Cardiac muscle cell (in vitro differentiated cells and primary cell): ENCODE measurements at regions not wholly inside any gene's neighbourhood (a gene's known extent, or its start where the extent isn't known, plus 50 kb on each side); places are given as distances from the start of the nearest gene placed in this dataset.

Experiments used
- DNase-seq, 2 donors: peaks; one replicate each; pipeline versions ENCODE4 v3.0.0 to v3.0.0-alpha.2; 2010 to 2017; ENCODE audit warnings: low read depth in 1 of 2, low spot score in 1 of 2
- H3K27ac ChIP-seq: fragments of 200-600 bp; sonication (generic); 2 replicates; pipeline ENCODE4 v1.5.1; 2016
- H3K27me3 ChIP-seq: fragments of 200-600 bp; sonication (generic); 2 replicates; pipeline ENCODE4 v1.6.0; 2016; ENCODE audit warnings: control low read depth
- H3K36me3 ChIP-seq: fragments of 200-600 bp; sonication (generic); 2 replicates; pipeline ENCODE4 v1.5.1; 2016; ENCODE audit warnings: control low read depth
- H3K4me1 ChIP-seq: fragments of 200-600 bp; sonication (generic); 2 replicates; pipeline ENCODE4 v1.8.1; 2017; ENCODE audit warnings: low read depth, mild to moderate bottlenecking, mixed run types
- H3K4me3 ChIP-seq: fragments of 200-600 bp; sonication (generic); 2 replicates; pipeline ENCODE4 v1.5.1; 2016; ENCODE audit warnings: mild to moderate bottlenecking
- H3K9me3 ChIP-seq: fragments of 200-600 bp; sonication (generic); 2 replicates; pipeline ENCODE4 v1.5.1; 2017; ENCODE audit warnings: low read depth, mild to moderate bottlenecking, control low read depth
- TF ChIP-seq, protein P1 (sequence below): IDR thresholded peaks from 2 replicates; pipeline ENCODE4 v1.5.1; 2012; ENCODE audit warnings: low read depth, mild to moderate bottlenecking, low read length

DNA sequence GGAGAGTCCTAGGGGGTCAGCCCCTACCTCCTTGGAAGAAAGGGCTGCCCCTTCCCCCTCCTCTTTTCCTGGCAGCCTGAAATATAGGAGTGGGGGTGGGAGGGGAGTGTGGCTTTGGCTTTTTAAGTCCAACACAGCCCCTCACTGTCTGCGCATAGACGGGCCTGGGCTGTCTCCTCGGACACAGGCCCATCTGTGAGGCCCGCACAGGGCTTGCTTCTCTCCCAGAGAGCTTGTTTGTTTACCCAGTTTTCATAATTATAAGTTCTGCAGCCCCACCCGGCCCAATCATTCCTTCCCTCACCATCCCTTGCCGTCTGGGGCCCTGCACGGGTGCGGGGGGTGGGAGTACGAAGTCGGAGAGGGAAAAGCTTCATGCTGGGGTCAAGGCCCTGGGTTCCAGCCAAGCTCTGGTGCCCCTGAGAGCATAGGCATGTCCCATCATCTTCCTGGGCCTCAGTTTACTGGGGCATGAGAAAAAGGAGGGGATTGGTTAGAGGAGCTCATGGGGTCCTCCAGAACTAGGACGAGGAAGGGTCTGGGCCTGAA is 54.0 kb upstream of the STXBP1 start:
- H3K9me3 ChIP-seq = no peaks in the 10 kb centered on the region
- H3K4me1 ChIP-seq = peaks cover 26% of the 10 kb centered on the region
- no peaks in the 10 kb centered on the region for H3K36me3 ChIP-seq
- peak overlapping the region; percentile 81 for H3K27ac ChIP-seq
- TF ChIP-seq, protein P1, sequence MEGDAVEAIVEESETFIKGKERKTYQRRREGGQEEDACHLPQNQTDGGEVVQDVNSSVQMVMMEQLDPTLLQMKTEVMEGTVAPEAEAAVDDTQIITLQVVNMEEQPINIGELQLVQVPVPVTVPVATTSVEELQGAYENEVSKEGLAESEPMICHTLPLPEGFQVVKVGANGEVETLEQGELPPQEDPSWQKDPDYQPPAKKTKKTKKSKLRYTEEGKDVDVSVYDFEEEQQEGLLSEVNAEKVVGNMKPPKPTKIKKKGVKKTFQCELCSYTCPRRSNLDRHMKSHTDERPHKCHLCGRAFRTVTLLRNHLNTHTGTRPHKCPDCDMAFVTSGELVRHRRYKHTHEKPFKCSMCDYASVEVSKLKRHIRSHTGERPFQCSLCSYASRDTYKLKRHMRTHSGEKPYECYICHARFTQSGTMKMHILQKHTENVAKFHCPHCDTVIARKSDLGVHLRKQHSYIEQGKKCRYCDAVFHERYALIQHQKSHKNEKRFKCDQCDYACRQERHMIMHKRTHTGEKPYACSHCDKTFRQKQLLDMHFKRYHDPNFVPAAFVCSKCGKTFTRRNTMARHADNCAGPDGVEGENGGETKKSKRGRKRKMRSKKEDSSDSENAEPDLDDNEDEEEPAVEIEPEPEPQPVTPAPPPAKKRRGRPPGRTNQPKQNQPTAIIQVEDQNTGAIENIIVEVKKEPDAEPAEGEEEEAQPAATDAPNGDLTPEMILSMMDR = no peak
- no peak for DNase-seq
- no peaks in the 10 kb centered on the region for H3K27me3 ChIP-seq
- no peak overlapping the region for H3K4me3 ChIP-seq

DNA sequence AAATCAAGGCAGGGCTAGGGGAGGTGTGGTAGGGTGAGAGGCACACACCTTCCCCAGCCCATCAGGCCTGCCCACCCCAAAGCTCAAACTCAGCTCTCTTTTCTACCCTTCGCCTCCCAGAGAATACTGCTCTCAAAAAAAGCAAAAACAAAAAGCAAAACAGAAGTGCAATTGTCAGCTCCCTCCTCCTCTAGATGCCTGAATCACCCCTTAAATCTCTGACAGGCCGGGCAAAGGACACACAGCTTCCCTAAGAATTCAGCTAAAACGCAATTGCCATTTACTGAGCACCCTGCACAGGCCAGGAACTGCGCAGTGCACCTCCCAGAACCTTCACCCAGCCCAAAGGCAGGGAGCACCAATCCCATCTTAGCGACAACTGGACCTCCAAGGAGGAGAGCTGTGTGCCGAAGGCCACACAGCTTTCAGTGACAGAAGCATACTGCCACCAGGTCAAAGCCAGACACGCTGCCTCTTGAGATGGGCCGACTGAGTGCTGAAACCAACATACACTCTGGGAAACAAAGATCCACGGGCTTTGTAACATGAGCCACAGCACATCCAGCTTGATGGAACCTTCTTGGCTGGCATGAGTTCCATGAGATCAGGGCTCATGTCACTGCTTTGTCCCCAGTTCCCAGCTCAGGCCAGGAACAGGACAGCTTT is 53.4 kb upstream of the STXBP1 start:
- Histone ChIP-seq H3K36me3 (no peaks in the 10 kb centered on the region), H3K9me3 (no peaks in the 10 kb centered on the region), H3K4me3 (no peak overlapping the region), H3K27me3 (no peaks in the 10 kb centered on the region), H3K27ac (peak overlapping the region; percentile 81), H3K4me1 (peaks cover 26% of the 10 kb centered on the region)
- TF ChIP-seq, protein P1 = no peak
- DNase-seq = peak in 1 of 2 donors; percentile 55

DNA sequence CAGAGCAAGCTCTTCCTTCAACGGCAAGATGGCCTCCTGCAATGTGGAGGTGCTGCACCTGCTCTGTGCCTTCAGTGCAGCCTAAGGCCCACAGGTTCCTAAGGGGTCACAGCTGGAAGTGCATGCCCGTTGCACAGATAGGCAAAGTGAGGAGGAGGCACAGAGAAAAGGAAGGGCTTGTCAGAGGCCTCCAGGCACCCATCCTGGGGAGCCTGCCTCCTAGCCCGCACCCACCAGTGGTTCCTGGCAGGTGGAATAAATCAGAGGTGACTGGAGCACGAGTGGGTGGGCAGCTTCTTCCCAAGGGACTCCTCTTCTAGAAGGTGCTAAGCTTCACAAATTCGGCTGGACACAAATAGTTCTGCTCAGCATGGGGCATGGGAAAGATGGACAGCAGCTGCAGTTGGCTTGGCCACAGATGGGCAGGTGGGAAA is 52.8 kb upstream of the STXBP1 start:
- H3K4me3 ChIP-seq = no peak overlapping the region
- peaks cover 26% of the 10 kb centered on the region for H3K4me1 ChIP-seq
- H3K27me3 ChIP-seq = no peaks in the 10 kb centered on the region
- TF ChIP-seq, protein P1 = no peak
- no peaks in the 10 kb centered on the region for H3K9me3 ChIP-seq
- no peak for DNase-seq
- no peaks in the 10 kb centered on the region for H3K36me3 ChIP-seq
- peak overlapping the region; percentile 81 for H3K27ac ChIP-seq

DNA sequence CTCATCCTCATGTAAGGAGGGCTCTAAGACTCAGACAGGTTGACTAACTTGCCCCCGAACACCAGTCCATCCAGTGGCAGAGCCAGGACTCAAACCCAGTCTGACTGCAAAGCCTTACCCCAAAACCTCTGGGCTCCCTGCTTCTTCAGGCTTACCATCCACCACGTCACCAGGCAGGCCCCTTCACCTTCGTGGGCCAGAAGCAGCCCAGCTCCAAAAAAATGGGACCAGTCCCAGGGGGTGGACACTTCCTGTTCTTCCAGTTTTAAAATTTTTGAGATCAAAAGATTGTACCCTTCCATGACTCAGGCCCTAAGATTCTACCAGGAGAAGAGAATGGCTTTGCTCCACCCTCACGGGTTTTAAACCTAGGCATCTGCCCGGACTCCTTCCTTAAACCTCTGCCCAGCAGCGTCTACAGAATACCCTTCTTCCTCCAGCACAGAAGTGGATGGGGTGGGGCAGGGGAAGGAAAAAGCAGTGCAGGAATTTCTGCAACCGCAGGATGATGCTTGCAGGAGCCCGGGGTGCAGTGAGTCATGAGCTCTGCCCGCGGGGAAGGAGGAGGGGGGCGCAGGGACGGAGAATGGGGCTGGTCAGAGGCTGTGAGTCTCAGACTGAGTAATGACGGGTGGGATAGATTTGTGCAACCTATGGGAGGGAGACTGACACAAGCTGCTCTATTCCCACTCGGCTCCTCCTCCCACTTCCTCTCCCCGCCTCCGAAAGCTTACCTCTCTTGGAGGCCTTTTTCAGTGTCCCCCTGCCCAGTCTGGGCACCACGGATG is 50.4 kb upstream of the STXBP1 start:
- Histone ChIP-seq H3K4me3 (no peak overlapping the region), H3K27ac (no peak overlapping the region), H3K9me3 (no peaks in the 10 kb centered on the region), H3K4me1 (peaks cover 33% of the 10 kb centered on the region), H3K36me3 (no peaks in the 10 kb centered on the region), H3K27me3 (no peaks in the 10 kb centered on the region)
- peak in 1 of 2 donors; percentile 98 for DNase-seq
- TF ChIP-seq, protein P1 = no peak
